ENCODE measurements at regions not wholly inside any gene's neighbourhood (a gene's known extent, or its start where the extent isn't known, plus 50 kb on each side); places are given as distances from the start of the nearest gene placed in this dataset.
"Not testable (repeated sequence)": the region's sequence is repeated elsewhere in the genome, so short reads cannot be mapped to it uniquely, and the experiment has no call there.

DNA sequence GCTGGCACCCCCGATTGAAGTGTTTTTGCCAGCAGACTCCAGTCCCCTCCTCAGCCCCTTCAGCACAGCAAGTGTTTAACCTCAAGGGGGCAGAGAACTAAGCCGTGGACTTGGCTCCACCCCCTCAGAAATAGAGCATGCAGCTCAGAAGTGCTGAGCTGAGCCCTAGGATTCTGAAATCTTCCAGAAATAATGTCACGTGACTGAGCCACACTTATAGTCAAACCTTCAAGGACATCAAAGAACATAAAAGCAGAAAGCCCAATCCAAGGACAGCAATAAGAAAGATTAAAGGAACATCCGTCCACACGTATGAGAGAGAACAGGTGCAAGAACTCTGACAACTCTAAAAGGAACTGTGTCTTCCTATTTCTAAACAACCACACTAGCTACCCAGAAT, 317.7 kb upstream of the LRFN5 start:
- no peak for DNase-seq (ENCODE audit: low read depth)

DNA sequence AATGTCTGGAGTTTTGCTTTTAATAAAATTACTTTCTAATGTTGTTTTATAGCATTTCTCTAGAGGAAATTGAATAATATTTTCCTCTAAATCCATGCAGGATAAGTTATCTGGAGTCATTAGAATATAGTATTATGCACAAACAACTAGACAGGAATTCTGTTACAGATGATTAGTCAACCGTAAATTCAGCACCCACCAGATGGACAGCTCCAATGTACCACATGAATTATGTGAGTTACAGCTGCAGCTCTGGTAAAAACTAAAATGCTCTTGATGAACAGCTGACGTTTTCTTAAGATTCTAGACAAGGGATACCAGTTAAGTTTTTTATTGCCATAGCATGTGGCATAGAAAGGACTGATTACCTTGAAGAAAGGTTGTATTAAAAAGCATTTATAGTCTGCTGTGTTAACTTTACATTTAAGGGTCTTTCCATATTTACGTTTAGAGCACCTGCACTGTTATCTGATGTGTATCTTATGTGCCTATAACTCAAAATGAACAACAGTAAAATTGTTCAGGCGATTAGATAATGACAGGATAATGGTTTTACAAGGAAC, 321.4 kb upstream of the LRFN5 start:
- DNase-seq (ENCODE audit: low read depth): no peak

DNA sequence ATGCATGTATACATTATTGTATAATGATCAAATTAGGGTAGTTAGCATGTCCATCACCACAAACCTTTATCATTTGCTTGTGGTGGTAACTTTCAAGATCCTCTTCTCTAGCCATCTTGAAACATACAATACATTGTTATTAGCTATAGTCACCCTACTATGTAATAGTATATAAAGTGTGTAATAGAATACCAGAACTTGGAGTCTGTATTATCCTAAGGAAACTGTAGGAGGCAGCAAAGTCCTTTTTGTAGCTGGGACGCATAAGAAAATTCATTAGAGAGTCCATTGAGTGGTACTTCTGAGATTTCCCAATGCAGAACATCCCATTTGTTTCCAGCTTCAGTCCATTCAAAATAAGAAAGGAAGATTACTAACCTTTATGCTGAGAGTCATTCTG, 325.9 kb upstream of the LRFN5 start:
- DNase-seq (ENCODE audit: low read depth): no peak

DNA sequence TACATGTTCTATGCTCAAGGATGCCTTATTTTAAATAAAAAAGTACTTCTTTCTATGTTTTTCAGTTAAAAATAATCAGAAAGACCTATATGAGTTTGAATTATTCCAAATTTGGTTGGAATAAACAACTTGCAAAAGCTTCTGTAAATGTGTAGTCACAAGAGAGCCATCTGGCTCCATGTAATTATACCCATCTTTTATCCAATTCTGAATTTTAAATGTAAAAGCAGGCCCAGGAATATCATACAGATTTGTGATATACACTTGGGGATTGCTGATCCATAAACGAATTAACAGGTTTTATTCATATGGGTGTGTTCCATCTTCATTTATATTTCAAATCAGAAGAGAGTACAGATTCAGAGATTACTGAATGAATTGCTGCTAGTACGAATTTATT, 329.2 kb upstream of the LRFN5 start:
- DNase-seq (ENCODE audit: low read depth): no peak

DNA sequence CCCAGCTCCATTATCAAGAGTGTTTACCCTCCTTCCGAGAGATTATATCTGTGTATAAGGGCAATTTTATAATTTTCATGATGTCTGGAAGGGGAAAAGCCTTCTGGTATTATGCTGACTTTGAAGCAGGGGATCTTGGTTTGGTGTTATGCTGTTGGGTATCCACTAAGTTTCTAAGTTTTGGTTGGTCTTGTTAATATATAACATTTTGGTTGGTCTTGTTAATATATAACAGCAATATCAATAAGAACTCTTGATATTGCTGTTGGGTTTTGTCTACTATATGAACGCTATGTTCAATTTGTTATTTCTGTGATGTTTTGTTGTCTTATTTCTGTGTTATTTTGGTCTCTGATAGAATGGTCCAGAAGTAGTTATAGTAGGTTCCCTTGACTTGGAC, 349.2 kb upstream of the LRFN5 start:
- no peak for DNase-seq (ENCODE audit: low read depth)

DNA sequence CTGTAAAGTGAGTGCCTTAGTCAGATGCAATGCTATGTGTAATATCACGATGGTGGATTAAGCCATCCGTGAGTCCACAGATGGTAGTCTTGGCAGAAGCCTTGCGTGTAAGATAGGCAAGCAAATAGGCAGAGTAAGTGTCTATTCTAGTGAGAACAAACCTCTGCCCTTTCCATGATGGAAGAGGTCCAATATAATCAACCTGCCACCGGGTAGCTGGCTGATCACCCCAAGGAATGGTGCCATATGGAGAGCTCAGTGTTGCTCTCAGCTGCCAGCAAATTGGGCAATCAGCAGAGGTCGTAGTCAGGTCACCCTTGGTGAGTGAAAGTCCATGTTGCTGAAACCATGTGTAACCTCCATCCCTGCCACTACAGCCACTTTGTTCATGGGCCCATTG, 371.2 kb upstream of the LRFN5 start:
- no peak for DNase-seq (ENCODE audit: low read depth)

DNA sequence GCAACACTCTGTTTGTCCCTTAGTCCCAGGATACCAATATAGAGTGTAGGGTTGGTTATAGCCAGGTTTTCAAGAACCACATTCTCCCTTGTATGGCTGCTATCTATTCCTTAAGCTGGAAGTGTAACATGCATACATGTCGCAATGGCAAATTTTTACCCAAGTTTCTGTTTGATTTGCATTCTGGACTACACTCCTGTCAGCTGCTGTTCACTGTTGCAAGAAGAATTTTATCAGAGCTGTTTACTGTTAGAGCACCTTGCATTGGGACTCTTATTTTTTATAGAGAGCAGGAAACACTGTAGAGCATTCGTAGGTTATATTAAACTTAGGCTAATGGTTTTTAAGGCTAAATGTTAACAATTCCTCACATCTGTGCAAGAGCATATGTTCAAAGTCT, 376.0 kb upstream of the LRFN5 start:
- no peak for DNase-seq (ENCODE audit: low read depth)

DNA sequence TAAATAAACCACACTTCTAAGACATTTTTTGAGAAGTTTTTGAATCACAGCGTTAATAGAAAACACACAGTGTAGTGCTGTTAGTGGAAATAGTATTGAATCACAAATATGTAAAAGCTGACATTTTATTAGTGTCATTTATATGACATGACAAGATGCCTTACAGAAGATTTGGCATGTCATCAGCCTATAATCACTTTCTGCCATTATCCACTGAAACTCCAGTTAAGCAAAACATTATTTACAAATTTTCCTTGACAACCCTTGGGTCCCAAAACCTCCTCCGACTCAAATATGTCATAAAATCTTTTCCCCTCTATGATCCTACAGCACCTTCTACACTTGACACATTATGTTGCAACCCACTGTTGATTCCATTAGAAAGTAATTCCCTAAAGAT, 376.9 kb upstream of the LRFN5 start:
- DNase-seq (ENCODE audit: low read depth): no peak

DNA sequence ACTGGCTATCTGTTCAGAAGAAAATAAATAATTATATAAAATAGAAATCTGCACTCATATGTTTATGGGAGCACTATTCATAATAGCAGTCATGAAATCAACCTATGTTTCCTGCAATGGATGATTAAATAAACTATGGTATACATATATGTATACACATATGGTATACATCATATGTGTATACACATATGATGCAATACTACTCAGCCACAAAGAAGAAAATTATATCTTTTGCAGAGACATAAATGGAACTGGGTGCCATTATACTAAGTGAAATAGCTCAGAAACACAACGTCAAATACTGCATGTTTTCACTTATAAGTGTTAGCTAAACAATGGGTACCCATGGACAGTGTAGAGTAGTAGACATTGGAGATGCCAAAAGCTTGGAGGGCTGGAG, 381.2 kb upstream of the LRFN5 start:
- no peak for DNase-seq (ENCODE audit: low read depth)

DNA sequence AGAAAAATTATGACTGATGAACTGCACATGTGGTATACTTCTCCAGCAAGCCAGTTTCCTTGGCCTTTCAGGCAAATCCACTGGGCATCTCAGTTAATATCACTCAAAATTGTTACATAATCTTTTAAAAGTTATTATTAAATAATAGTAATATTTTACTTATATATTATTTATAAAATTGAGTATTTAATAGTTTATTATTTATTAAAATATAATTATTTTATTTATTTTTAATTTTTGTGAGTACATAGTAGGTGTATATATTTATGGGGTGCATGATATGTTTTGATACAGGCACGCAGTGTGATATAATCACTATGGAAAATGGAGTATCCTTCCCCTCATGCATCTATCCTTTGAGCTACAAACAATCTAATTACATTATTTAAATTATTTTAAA, 384.1 kb upstream of the LRFN5 start:
- no peak for DNase-seq (ENCODE audit: low read depth)

DNA sequence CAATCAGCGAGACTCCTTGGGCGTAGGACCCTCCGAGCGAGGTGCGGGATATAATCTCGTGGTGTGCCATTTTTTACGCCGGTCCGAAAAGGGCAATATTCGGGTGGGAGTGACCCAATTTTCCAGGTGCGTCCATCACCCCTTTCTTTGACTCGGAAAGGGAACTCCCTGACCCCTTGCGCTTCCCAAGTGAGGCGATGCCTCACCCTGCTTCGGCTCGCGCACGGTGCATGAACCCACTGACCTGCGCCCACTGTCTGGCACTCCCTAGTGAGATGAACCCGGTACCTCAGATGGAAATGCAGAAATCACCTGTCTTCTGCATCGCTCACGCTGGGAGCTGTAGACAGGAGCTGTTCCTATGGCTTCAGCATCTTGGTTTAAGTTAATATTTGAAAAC, 391.7 kb upstream of the LRFN5 start:
- DNase-seq (ENCODE audit: low read depth): not testable (repeated sequence)

DNA sequence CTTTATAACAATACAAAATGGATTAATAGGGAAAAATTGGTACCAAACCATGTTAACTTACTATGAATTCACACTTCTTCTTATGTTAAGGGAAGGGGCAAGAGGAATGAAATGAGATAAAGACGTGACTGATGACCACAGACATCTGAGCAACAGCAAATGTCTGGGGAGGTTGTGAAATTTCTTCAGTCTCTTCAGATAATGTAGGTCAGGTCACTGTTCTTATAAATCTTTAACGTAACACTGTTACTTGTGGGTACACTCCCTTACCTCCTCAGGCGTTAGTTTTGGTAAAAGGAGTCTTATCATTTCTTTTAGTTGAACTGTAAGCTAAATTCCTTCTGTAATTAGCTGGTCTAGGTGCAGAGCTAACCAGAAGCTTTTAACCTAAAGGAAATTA, 405.0 kb upstream of the LRFN5 start:
- DNase-seq (ENCODE audit: low read depth): no peak

DNA sequence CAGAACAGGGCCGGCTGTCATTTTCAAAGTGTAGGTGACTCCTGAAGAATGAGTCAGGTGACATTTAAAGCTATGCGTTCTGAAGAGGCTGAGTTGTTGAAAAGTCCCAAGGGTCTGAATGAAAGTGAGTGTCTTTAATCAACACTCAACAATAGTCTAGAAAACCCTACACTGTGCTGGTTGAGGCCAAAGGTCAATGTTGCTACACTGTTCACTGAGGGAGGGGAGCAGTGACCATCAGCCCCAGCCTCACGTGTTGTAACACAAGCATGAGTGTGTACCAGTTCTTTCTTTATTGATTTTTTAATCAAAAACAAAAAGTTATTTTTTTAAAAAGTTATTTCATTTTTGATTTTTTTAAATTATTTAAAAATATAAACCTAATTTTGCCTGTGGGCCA, 418.8 kb upstream of the LRFN5 start:
- no peak for DNase-seq (ENCODE audit: low read depth)

DNA sequence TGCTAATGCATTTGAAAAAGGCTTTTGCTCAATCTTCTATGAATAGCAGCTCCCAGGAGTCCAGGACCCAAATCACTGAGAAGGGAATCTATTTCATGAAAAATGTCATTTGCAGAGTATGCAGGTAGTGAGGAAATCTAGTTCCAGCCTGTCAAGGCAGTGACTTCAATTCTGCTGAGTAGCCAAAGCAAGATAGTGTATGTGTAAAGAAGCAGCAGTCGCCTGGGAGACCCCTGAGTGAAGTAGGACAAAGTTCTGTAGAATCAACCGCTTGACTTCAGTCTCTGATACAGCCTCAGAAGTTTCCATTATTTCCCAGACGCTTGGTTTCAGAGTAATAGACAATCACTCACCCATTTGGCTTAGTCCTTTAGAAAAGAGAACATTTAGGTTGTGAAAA, 435.6 kb upstream of the LRFN5 start:
- DNase-seq (ENCODE audit: low read depth): no peak

DNA sequence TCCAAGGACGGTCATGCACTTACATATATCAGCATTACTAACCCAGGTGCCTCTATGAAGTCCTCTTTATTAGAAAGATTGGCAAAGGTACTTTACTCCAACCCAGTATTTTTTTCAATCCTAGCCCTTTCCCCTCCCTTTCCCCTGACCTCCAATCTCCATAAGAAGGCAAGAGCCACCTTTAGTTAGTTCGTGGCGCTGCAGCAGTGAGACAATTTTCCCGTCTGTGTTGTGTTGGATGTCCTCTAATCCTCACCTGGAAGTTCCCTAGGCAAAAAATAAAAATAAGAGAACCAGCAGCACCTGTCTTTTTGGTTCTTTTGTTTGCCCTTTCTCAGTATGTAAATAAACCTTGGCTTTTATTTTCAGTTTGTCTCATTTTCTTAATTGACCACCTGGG, 439.6 kb upstream of the LRFN5 start:
- DNase-seq (ENCODE audit: low read depth): no peak

DNA sequence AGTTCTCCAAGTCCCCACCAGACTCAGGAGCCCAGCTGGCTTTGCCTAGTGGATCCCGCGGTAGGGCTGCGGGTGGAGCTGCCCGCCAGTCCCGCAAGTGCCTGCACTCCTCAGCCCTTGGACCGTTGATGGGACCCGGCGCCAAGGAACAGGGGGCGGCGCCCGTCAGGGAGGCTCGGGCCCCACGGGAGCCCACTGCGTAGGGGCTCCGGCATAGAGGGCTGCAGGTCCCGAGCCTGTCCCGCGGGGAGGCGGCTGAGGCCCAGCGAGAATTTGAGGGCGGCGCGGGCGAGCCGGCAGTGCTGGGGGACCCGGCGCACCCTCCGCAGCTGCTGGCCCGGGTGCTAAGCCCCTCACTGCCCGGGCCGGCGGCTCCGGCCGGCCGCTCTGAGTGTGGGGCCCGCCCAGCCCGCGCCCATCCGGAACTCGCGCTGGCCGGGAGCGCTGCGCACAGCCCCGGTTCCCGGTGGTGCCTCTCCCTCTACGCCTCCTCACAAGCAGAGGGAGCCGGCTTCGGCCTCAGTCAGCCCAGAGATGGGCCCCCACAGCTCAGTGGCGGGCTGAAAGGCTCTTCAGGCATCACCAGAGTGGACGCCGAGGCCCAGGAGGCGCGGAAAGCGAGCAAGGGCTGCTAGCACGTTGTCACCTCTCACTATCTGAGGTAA, 452.4 kb upstream of the LRFN5 start:
- no peak for DNase-seq (ENCODE audit: low read depth)

DNA sequence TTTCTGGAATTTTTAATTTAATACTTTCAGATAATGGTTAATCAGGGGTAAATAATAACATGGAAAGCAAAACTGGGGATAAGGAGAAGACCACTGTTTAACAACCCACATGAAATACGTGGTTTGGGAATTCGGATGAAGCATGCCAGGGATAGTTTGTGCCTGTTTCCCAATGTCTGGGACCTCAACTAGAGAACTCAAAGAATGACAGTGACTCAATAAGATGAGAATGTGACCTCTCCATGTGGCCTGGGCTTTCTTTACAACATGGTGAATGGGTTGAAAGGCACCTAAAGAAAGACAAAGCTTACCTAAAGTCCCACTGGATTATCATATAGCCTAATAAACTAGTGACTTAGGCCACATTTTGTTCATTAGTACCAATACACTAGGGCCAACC, 460.3 kb upstream of the LRFN5 start:
- DNase-seq (ENCODE audit: low read depth): no peak

DNA sequence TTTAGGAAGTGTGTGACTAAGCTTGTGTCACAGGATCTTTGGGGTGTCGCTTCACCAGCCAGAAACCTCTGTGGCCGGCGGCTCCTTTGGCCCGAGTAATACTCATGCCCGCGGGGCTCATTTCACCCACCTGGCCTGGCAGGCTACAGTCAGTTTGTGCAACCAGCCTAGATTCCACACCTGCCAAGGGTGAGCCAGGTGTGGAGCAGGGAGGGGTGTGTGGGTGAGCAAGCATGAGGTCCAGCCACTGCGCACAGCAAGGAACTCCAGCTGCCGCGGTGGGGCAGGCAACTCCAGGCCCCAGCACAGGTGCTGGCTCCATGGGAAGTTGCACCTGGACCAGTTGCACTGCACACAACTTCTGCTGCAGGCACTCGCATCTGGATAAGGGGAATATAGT, 462.3 kb upstream of the LRFN5 start:
- DNase-seq (ENCODE audit: low read depth): no peak

DNA sequence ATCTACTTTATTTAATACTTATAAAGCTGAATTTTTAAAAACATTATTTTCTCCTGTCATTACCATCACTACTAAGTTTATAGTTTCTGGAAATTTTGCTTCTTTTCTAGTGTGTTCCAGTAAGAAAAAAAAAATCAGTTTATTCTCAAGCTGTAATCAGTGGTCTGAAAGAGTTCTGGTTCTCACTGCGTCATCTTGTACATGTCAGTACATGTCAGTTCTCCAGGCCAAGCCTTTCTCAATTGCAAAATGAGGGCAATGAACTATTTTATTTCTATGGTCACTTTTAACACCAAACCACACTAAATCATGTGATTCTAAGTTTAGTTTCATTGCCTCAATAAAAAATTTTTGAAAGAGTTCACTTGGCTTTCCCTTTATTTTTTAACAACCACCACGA, 468.9 kb upstream of the LRFN5 start:
- DNase-seq (ENCODE audit: low read depth): no peak

DNA sequence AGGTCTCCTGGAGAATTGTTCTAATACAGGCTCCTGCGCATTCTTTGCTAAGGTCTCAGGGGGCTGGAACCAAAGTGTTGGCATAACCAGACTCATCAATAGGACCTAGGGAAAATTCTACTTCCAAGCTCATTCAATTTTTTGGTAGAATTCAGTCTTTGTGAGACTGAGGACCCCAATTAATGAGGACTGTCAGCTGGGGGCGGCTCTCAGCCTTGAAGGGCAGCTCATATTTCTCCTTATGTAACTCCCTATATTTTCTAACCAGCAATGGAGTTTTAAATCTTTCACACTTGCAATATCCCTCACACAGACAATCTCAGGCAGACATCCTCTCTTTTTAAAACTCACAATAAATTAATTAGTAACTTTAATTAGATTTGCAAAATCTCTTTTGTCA, 476.4 kb upstream of the LRFN5 start:
- no peak for DNase-seq (ENCODE audit: low read depth)

DNA sequence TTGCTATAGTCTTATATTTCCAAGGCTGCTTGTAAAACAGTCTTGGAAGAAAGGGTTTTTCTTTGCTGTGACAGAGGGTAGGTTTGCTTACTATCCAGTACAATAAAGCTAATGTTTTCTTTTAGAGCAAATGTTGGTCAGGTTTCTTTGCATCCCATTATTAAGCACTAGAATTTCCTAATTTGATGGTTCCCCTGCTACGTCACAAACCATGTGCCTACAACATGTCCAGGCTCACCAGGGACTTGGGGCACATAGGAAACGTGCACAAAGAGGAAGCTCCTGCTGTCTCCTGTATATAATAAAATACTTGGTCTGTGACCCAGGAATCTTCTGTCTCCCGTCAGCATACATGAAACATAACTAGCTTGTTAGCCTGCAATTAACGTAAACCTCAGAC, 486.3 kb upstream of the LRFN5 start:
- DNase-seq (ENCODE audit: low read depth): no peak

DNA sequence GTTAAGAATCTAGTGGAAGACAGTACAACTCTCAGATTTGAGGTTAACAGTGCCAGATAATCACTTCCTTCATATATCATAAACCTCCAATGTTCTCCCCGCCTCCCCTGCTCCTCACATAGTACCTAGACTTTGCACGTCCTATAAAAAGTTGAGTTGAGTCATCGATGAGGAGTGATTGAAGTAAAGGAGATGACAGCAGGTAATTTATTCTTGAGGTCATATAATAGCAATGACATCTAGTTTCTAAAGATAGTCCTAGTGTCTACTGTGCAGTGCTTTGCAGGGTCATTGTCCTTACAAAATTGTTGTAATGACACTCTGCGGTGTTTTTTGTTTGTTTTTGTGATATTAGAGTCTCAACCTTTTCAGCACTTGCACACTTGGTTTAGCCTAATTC, 510.5 kb upstream of the LRFN5 start:
- no peak for DNase-seq (ENCODE audit: low read depth)

DNA sequence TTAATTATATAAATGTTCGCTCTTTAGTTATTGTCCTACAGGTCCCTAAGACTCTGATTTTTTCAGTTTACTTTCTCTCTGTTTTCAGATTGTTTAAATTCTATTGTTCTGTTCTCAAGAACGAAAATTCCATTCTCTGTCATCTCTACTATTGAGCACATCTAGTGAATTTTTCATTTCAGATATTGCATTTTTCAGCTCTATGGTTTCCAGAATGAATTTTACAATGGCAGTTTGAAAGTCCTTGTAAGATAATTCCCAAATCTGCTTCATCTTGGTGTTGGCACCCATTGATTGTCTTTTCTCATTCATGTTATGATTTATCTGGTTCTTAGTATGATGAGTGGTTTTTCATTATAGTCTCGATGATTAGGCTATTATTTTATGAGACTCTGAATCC, 519.6 kb upstream of the LRFN5 start:
- no peak for DNase-seq (ENCODE audit: low read depth)

DNA sequence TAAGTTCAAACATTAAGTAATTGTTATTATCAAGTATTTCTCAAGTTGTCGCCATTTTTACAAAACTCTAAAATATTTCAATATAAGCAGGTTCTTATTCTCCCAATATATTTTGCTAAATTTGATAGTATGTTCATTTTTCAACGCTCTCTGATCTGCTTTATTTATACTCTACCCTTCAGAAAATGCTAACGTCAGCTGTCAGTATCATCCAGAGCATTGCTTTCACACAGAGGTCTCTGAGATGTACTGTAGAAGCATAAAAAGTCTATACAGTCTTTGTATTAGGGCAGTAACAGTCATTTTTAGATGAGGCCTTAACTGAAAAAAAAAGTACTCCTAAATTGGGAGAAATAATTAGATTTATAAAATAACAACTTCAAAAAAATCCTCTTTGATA, 533.1 kb upstream of the LRFN5 start:
- no peak for DNase-seq (ENCODE audit: low read depth)

DNA sequence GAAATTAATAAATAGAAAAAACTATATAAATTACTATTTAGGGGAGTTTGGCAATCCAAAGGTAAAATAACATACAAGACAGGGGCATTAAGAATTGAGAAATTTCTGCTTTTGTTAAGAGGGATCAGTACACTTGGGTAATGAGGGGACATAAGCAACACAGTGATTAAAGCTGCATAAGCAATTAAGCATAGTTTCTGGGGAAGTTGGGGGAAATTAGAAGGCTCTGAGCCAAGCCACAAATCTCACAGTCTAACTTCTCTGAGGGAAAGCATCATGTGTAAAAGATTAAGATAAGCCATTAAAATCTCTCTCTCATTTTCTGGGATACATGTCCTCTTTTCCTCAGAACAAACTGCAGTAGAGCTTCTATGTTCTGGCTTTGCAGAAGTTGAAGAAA, 533.9 kb upstream of the LRFN5 start:
- no peak for DNase-seq (ENCODE audit: low read depth)
